ENCODE measurements at regions not wholly inside any gene's neighbourhood (a gene's known extent, or its start where the extent isn't known, plus 50 kb on each side); places are given as distances from the start of the nearest gene placed in this dataset.

- H3K4me1 Mint-ChIP-seq: peaks cover 24% of the 10 kb centered on the region
- H3K4me3 Mint-ChIP-seq: no peak overlapping the region
- no peaks in the 10 kb centered on the region for H3K9me3 Mint-ChIP-seq
- no peak overlapping the region for H3K27ac Mint-ChIP-seq
- no peaks in the 10 kb centered on the region for H3K36me3 Mint-ChIP-seq
- DNase-seq (ENCODE audit: low spot score) (no peak), ATAC-seq (no peak)
- CTCF ChIA-PET: no interaction called here
- TF ChIP-seq TEAD1 (CRISPR knock-in tag; IDR thresholded peaks at IDR 0.05) (no peak), HMGXB4 (CRISPR knock-in tag; IDR thresholded peaks at IDR 0.05) (no peak), MYBL2 (CRISPR knock-in tag; IDR thresholded peaks at IDR 0.05) (no peak)
- TF ChIP-seq, protein P1, sequence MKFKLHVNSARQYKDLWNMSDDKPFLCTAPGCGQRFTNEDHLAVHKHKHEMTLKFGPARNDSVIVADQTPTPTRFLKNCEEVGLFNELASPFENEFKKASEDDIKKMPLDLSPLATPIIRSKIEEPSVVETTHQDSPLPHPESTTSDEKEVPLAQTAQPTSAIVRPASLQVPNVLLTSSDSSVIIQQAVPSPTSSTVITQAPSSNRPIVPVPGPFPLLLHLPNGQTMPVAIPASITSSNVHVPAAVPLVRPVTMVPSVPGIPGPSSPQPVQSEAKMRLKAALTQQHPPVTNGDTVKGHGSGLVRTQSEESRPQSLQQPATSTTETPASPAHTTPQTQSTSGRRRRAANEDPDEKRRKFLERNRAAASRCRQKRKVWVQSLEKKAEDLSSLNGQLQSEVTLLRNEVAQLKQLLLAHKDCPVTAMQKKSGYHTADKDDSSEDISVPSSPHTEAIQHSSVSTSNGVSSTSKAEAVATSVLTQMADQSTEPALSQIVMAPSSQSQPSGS (CRISPR knock-in tag; IDR thresholded peaks at IDR 0.05; ENCODE audit: borderline replicate concordance, low read depth): no peak
- POLR2A ChIA-PET: no interaction called here
- H3K27me3 Mint-ChIP-seq (ENCODE audit: low read depth): peaks cover 2% of the 10 kb centered on the region; the same call in 1 of the 2 replicates
Measured at GRCh38 chr6:89022798-89023197, 57.8 kb upstream of the PNRC1 start.

- ATAC-seq: peak; percentile 96
- H3K4me1 Mint-ChIP-seq: peaks cover 24% of the 10 kb centered on the region
- no peaks in the 10 kb centered on the region for H3K36me3 Mint-ChIP-seq
- peaks cover 6% of the 10 kb centered on the region for H3K9me3 Mint-ChIP-seq
- ChIA-PET CTCF (interaction anchor here (1.1 to 1.2 kb wide), 2 partner anchors 21 to 59 kb away, joined by 3 read pairs; partner anchors contain the start of gene PNRC1), POLR2A (no interaction called here)
- DNase-seq (ENCODE audit: low spot score): no peak
- no peak overlapping the region for H3K4me3 Mint-ChIP-seq
- H3K27ac Mint-ChIP-seq: peak overlapping the region; percentile 60; the same call in 1 of the 2 replicates
- TF ChIP-seq ZNF121 (CRISPR knock-in tag; IDR thresholded peaks at IDR 0.05) (no peak), SP1 (CRISPR knock-in tag; conservative IDR thresholded peaks at IDR 0.05) (no peak), USF2 (CRISPR knock-in tag; IDR thresholded peaks at IDR 0.05) (peak; percentile 74)
- H3K27me3 Mint-ChIP-seq (ENCODE audit: low read depth): no peaks in the 10 kb centered on the region
Measured at GRCh38 chr6:89021629-89022028, 58.2 kb upstream of the RNGTT start.

DNA sequence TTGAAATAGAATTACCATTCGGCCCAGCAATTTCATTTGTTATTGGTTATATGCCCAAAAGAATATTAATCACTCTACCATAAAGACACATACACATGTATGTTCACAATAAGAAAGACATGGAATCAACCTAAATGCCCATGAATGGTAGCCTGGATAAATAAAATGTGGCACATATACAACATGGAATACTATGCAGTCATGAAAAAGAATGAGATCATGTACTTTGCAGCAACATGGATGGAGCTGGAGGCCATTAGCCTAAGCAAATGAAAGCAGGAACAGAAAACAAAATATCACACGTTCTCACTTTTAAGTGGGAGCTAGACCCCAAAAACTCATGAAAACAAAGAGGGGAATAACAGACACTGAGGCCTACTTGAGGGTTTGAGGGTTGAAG, 52.6 kb upstream of the RNGTT start:
- POLR2A ChIA-PET: no interaction called here
- H3K9me3 Mint-ChIP-seq: peaks cover 15% of the 10 kb centered on the region
- H3K36me3 Mint-ChIP-seq: no peaks in the 10 kb centered on the region
- ATAC-seq (no peak), DNase-seq (ENCODE audit: low spot score) (no peak)
- H3K4me3 Mint-ChIP-seq: no peak overlapping the region
- H3K4me1 Mint-ChIP-seq: peaks cover 8% of the 10 kb centered on the region
- H3K27ac Mint-ChIP-seq: no peak overlapping the region
- CTCF ChIA-PET: no interaction called here
- H3K27me3 Mint-ChIP-seq (ENCODE audit: low read depth): no peaks in the 10 kb centered on the region
- no peak for TF ChIP-seq CREB1 (CRISPR knock-in tag; IDR thresholded peaks at IDR 0.05)
- TF ChIP-seq, protein P2, sequence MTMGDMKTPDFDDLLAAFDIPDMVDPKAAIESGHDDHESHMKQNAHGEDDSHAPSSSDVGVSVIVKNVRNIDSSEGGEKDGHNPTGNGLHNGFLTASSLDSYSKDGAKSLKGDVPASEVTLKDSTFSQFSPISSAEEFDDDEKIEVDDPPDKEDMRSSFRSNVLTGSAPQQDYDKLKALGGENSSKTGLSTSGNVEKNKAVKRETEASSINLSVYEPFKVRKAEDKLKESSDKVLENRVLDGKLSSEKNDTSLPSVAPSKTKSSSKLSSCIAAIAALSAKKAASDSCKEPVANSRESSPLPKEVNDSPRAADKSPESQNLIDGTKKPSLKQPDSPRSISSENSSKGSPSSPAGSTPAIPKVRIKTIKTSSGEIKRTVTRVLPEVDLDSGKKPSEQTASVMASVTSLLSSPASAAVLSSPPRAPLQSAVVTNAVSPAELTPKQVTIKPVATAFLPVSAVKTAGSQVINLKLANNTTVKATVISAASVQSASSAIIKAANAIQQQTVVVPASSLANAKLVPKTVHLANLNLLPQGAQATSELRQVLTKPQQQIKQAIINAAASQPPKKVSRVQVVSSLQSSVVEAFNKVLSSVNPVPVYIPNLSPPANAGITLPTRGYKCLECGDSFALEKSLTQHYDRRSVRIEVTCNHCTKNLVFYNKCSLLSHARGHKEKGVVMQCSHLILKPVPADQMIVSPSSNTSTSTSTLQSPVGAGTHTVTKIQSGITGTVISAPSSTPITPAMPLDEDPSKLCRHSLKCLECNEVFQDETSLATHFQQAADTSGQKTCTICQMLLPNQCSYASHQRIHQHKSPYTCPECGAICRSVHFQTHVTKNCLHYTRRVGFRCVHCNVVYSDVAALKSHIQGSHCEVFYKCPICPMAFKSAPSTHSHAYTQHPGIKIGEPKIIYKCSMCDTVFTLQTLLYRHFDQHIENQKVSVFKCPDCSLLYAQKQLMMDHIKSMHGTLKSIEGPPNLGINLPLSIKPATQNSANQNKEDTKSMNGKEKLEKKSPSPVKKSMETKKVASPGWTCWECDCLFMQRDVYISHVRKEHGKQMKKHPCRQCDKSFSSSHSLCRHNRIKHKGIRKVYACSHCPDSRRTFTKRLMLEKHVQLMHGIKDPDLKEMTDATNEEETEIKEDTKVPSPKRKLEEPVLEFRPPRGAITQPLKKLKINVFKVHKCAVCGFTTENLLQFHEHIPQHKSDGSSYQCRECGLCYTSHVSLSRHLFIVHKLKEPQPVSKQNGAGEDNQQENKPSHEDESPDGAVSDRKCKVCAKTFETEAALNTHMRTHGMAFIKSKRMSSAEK (CRISPR knock-in tag; IDR thresholded peaks at IDR 0.05; ENCODE audit: borderline replicate concordance): no peak
- no peak for TF ChIP-seq NR2C2 (CRISPR knock-in tag; IDR thresholded peaks at IDR 0.05)
- TF ChIP-seq SP1 (CRISPR knock-in tag; conservative IDR thresholded peaks at IDR 0.05): no peak
- TF ChIP-seq, protein P3, sequence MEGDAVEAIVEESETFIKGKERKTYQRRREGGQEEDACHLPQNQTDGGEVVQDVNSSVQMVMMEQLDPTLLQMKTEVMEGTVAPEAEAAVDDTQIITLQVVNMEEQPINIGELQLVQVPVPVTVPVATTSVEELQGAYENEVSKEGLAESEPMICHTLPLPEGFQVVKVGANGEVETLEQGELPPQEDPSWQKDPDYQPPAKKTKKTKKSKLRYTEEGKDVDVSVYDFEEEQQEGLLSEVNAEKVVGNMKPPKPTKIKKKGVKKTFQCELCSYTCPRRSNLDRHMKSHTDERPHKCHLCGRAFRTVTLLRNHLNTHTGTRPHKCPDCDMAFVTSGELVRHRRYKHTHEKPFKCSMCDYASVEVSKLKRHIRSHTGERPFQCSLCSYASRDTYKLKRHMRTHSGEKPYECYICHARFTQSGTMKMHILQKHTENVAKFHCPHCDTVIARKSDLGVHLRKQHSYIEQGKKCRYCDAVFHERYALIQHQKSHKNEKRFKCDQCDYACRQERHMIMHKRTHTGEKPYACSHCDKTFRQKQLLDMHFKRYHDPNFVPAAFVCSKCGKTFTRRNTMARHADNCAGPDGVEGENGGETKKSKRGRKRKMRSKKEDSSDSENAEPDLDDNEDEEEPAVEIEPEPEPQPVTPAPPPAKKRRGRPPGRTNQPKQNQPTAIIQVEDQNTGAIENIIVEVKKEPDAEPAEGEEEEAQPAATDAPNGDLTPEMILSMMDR (IDR thresholded peaks at IDR 0.05): no peak
- no peak for TF ChIP-seq STAT6 (CRISPR knock-in tag; conservative IDR thresholded peaks at IDR 0.05; ENCODE audit: low read depth)
- TF ChIP-seq ELF4 (CRISPR knock-in tag; IDR thresholded peaks at IDR 0.05; ENCODE audit: low read depth): no peak
- no peak for TF ChIP-seq RELA (CRISPR knock-in tag; IDR thresholded peaks at IDR 0.05; ENCODE audit: borderline replicate concordance)
